ENCODE measurements at regions not wholly inside any gene's neighbourhood (a gene's known extent, or its start where the extent isn't known, plus 50 kb on each side); places are given as distances from the start of the nearest gene placed in this dataset.

- no peak for TF ChIP-seq POLR2A (IDR thresholded peaks at IDR 0.05; ENCODE audit: low read depth, low read length)
- no peak for TF ChIP-seq POLR2AphosphoS5 (IDR thresholded peaks at IDR 0.05; ENCODE audit: low read depth, low read length)
- no peak for TF ChIP-seq TAF1 (IDR thresholded peaks at IDR 0.05; ENCODE audit: borderline replicate concordance, low read depth, low read length)
These were observed 114.8 kb upstream of the TMEM132D start for GRCh38 chr12:130018614-130019013.
